GM21526 (cell line): ENCODE measurements at regions not wholly inside any gene's neighbourhood (a gene's known extent, or its start where the extent isn't known, plus 50 kb on each side); places are given as distances from the start of the nearest gene placed in this dataset.
"Not testable (repeated sequence)": the region's sequence is repeated elsewhere in the genome, so short reads cannot be mapped to it uniquely, and the experiment has no call there.

Experiments
- ATAC-seq: cut with Tn5 transposase; IDR thresholded peaks from one replicate; pipeline ENCODE4 v1.9.1; 2021; ENCODE audit warnings: moderate library complexity; ENCODE audit not compliant: unreplicated experiment, low FRiP score

DNA sequence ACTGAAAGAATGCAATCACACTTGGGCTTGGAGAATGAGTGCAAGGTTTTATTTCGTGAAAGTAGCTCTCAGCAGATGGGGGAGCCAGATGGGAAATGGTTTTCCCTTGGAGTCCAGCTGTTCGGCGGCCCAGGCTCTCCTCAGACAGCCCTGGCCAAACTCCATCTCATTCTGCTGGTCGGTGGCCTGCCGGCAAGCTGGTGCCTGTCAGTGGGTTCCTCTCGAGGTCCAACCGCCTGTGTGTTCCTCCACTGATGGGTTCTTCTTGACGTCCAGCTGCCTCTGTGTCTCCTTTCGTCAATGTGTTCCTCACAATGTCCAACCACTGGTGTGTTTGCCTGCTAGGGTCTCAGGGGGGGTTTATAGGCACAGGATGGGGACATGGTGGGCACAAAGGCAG lies 80.3 kb downstream of the POU3F4 start:
- no peak for ATAC-seq

DNA sequence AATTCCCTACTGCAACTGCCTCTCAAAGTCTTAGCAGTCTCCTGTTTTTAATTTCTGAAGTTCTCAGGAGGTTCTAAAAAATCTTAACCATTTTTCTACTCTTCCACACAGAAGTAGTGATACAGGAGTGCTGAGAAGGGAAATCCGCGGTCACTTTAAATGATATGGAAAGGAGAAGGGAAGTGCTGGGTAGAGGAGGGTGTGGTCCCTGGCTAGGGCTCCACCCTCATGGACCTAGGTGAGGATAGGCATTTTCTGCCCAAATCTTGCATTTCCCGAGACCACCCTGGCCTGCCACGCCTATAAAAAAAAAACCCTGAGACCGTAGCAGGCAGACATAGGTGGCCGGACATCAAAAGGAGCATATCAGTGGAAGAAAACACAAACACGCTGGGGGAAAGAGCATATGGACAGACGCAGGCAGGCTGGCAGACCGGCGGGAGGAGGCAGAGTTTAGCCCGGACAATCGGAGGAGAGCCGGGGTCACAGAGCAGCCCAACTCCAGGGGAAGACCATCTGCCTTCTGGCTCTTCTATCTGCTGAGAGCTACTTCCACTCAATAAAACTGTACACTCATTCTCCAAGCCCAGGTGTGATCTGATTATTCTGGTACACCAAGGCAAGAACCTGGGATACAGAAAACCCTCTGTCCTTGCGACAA lies 85.7 kb downstream of the POU3F4 start:
- ATAC-seq = no peak

DNA sequence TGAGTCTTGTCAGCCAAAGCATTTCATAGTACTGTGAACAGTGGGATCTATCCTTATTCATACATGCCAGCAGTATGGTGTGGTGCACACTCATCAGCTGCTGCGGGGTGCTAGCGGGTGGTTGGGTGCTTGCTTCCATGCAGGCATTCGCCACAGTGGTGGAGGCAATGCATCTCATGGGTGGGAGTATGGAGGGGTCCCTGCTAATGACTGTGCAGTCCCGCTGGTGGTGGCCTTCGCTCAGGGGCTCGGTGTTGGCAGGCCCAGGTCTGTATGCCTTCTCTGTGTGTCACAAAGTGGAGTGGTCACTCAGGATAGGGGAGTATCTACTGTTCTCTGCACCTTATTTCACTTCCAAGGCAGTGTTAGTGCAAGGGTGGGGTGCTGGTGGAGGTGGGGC lies 122.6 kb downstream of the POU3F4 start:
- ATAC-seq = no peak

DNA sequence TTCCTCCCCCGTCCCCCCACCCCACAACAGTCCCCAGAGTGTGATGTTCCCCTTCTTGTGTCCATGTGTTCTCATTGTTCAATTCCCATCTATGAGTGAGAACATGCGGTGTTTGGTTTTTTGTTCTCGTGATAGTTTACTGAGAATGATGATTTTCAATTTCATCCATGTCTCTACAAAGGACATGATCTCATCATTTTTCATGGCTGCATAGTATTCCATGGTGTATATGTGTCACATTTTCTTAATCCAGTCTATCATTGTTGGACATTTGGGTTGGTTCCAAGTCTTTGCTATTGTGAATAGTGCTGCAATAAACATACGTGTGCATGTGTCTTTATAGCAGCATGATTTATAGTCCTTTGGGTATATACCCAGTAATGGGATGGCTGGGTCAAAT lies 141.6 kb downstream of the POU3F4 start:
- ATAC-seq = not testable (repeated sequence)

DNA sequence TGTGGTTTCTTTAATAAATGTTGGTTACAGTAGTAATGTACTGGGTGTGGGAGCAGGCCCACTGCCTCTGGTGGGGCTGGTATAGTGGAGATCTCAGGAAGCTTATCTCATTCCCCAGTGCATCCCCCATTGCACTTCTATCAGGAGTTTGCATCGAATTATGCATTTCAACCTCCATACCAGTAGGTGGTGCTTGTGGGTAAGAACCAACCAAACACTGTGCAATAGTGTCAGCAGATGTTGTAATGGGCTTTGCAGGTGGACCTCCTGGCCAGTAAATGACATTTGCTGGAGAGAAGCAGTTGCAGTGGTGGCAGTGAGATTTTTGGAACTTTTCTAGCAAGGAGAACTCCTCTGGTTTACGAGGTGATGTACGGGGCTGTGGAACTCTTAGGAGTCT lies 150.6 kb downstream of the POU3F4 start:
- peak; percentile 88 for ATAC-seq
